ENCODE measurements at regions not wholly inside any gene's neighbourhood (a gene's known extent, or its start where the extent isn't known, plus 50 kb on each side); places are given as distances from the start of the nearest gene placed in this dataset.

DNA sequence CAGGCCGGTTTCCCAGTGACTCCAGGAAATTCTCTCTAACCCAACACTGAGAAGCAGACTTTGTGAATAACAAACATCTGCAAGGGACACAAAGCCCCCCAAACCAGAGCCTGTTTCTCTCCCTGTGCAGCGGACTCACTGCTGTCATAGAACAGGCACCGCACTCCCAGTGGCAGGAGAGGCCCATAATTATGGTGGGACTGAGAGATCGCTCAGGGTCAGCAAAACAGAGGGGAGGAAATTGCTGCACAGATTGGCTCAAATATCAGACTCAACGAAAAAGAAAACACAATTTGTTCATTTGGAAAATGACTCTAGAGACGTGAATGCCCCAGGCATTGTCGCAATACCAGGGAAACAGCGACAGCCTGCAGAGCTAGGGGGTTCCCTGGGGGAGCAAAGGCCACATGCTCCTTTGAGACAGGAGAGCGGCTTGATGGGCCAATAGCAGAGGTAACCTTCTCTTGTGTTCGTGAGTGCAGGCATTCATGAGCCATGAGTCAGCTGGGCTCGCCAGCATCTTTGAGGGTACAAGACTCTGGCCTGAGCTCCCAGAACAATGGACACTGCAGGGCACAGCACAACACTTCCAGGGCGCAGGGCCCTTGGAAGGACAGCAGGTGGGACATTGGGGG, 143.3 kb upstream of the KLHL29 start:
- TF ChIP-seq, protein P1, sequence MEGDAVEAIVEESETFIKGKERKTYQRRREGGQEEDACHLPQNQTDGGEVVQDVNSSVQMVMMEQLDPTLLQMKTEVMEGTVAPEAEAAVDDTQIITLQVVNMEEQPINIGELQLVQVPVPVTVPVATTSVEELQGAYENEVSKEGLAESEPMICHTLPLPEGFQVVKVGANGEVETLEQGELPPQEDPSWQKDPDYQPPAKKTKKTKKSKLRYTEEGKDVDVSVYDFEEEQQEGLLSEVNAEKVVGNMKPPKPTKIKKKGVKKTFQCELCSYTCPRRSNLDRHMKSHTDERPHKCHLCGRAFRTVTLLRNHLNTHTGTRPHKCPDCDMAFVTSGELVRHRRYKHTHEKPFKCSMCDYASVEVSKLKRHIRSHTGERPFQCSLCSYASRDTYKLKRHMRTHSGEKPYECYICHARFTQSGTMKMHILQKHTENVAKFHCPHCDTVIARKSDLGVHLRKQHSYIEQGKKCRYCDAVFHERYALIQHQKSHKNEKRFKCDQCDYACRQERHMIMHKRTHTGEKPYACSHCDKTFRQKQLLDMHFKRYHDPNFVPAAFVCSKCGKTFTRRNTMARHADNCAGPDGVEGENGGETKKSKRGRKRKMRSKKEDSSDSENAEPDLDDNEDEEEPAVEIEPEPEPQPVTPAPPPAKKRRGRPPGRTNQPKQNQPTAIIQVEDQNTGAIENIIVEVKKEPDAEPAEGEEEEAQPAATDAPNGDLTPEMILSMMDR (IDR thresholded peaks at IDR 0.05), result no peak
- TF ChIP-seq POLR2A (IDR thresholded peaks at IDR 0.05), result no peak

Measured in heart left ventricle (tissue), 13 donors.